Activated CD4-positive, alpha-beta T cell treated with anti-CD3 and anti-CD28 coated beads, Interleukin-2, amount 50 U/mL, for 1 hour (primary cell): ENCODE measurements at regions not wholly inside any gene's neighbourhood (a gene's known extent, or its start where the extent isn't known, plus 50 kb on each side); places are given as distances from the start of the nearest gene placed in this dataset.

Source experiments
- DNase-seq: peaks from one replicate; pipeline ENCODE4 v3.0.0-alpha.2; 2020

DNA sequence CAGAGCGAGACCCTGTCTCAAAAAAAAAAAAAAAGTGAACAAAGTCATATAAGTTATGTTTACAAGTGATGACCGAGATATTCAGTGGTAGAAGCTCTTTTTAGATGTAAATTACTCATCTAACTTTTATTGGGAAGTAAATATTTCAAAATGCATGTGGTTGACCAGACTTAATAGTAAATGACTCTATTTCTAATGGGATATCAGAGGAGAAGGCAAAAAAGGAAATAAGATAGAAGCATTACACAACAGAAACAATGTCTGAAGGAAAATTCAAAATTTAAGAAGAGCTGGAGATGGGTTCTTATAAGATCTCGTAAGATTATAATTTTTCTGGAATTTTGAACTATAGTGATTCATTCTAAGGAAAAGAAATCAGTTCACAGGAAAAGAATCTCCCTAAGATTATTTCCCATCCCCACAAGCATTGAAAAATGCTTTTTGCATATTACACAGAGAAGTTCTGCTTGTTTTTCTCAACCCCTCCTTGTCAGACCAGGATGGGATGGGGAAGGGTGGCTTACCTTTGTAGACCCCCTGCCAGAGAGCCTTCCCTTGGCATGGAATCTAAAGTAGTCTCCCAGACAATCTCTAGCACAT lies 63.1 kb upstream of the STK38L start:
- DNase-seq, result no peak

GRCh38 chr12:27183342-27183741 lies 60.7 kb upstream of the STK38L start:
- no peak for DNase-seq

- DNase-seq, result no peak
These were observed 58.7 kb upstream of the STK38L start for GRCh38 chr12:27185234-27186021.

- no peak for DNase-seq
These were observed 57.9 kb upstream of the STK38L start for GRCh38 chr12:27186022-27186839.

DNA sequence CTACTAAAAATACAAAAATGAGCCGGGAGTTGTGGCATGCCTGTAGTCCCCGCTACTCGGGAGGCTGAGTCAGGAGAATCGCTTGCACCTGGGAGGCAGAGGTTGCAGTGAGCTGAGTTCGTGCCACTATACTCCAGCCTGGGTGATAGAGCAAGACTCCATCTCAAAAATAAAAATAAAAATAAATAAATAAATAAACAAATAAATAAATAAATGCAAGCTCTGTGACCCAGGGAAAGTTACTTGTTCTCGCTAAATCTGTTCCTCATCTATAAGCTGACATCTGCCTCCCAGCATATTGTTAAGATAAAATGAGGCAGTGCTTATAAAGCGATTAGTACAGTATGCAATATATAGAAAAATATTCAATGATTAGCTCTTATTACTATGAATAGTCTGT lies 56.4 kb upstream of the STK38L start:
- DNase-seq, result no peak

GRCh38 chr12:27190761-27191160 lies 53.3 kb upstream of the STK38L start:
- DNase-seq, result no peak

- DNase-seq, result no peak
These were observed 52.6 kb upstream of the STK38L start for GRCh38 chr12:27191531-27191930.

GRCh38 chr12:27192118-27192802 lies 51.8 kb upstream of the STK38L start:
- DNase-seq, result no peak

DNA sequence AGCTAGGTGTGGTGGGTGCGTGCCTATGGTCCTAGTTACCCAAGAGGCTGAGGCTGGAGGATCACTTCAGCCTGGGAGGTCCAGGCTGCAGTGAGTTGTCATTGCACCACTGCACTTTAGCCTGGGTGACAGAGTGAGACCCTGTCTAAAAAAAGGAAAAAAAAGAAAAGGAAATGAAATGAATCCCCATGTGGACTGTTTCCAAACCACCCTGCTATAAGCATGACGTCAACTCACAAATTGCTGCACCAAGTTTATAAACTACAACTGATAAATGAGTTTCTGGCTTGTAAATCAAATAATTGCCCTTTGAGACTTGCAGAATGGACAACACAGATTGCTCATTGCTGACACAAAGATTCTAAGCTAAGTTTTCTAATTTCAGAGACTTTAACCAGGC lies 51.0 kb upstream of the STK38L start:
- no peak for DNase-seq

DNA sequence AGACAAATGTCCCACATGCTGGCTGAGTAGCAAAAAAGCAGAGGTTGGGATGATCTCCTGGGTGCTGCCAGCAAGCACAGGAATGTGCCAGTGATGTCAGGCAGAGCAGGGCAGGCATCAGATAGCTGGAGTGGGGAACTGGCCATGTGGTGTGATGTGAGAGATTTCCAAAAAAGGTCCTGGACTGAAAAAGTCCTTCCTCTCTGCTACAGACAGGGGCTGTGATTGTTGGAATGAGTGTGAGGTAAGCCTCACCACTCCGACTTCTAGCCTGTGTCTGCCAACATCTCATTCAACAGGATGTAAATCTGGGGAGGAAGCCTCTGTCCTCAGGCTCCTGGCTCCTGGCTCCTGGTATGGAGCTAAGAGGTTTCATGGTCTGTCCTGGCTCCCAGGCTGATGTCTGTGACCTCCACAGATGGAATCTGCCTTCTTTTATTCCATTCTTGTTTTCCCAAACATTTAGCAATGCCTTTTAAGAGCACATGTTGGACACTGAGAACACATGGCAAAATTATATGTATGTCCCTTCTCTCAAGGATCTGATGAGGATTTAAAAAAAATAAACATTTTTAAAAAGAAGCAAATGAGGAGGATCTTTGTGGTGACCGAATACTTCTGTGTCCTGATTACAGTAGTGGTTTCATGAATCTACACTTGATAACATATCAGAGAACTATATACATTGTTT lies 50.1 kb upstream of the STK38L start:
- no peak for DNase-seq
